OCI-LY3 (cell line): ENCODE measurements at regions not wholly inside any gene's neighbourhood (a gene's known extent, or its start where the extent isn't known, plus 50 kb on each side); places are given as distances from the start of the nearest gene placed in this dataset.

ENCODE experiments used
- H2AFZ ChIP-seq: fragments of 200-600, 300-600 bp; shearing (Covaris generic); 2 replicates; pipeline ENCODE4 v1.6.0; 2014; ENCODE audit warnings: antibody characterized with exemption, low read depth, low read length
- H3K27ac ChIP-seq: fragments of 200-600, 300-600 bp; sonication (generic); 2 replicates; pipeline ENCODE4 v1.5.1; 2014; ENCODE audit warnings: mild to moderate bottlenecking, low read length, moderate library complexity, mixed read lengths
- H3K27me3 ChIP-seq: fragments of 200-600, 300-600 bp; sonication (generic); 2 replicates; pipeline ENCODE4 v1.6.1; 2014; ENCODE audit warnings: low read depth, low read length, mixed read lengths
- H3K36me3 ChIP-seq: fragments of 200-600, 300-600 bp; sonication (generic); replicated peaks from 2 replicates; pipeline ENCODE3; 2014; ENCODE audit warnings: low read depth, low read length, mixed read lengths
- H3K4me1 ChIP-seq: fragments of 300-600, 200-600 bp; sonication (generic); 2 replicates; pipeline ENCODE4 v1.6.1; 2014; ENCODE audit warnings: low read length, mixed read lengths
- H3K4me2 ChIP-seq: fragments of 200-600, 300-600 bp; sonication (generic); 2 replicates; pipeline ENCODE4 v1.6.1; 2014; ENCODE audit warnings: low read length, mixed read lengths
- H3K4me3 ChIP-seq: fragments of 300-600, 200-600 bp; sonication (generic); 2 replicates; pipeline ENCODE4 v1.5.1; 2014; ENCODE audit warnings: antibody characterized with exemption, mild to moderate bottlenecking, low read length, moderate library complexity
- H3K79me2 ChIP-seq: fragments of 300-600, 200-600 bp; shearing (Covaris generic); 2 replicates; pipeline ENCODE4 v1.6.1; 2014; ENCODE audit warnings: mild to moderate bottlenecking, low read length, mixed read lengths
- H3K9ac ChIP-seq: fragments of 300-600, 200-600 bp; shearing (Covaris generic); 2 replicates; pipeline ENCODE4 v1.6.0; 2014; ENCODE audit warnings: mild to moderate bottlenecking, low read length, moderate library complexity
- H3K9me3 ChIP-seq: fragments of 200-600, 300-600 bp; shearing (Covaris generic); 2 replicates; pipeline ENCODE4 v1.6.1; 2014; ENCODE audit warnings: low read length, mixed read lengths; ENCODE audit not compliant: insufficient read depth
- H4K20me1 ChIP-seq: fragments of 200-600, 300-600 bp; sonication (generic); 2 replicates; pipeline ENCODE4 v1.6.1; 2016; ENCODE audit warnings: low read length, mixed read lengths; ENCODE audit not compliant: insufficient read depth
- EZH2phosphoT487 ChIP-seq: fragments of 200-600 bp; shearing (Covaris generic); IDR thresholded peaks from 2 replicates; pipeline ENCODE4 v1.6.1; 2018; ENCODE audit warnings: antibody characterized with exemption, mixed run types, low read depth
- TF ChIP-seq, protein P1 (sequence below): fragments of 200-600, 300-600 bp; sonication (generic); IDR thresholded peaks from 2 replicates; pipeline ENCODE4 v1.5.1; 2014; ENCODE audit warnings: antibody characterized with exemption, low read length, low read depth

DNA sequence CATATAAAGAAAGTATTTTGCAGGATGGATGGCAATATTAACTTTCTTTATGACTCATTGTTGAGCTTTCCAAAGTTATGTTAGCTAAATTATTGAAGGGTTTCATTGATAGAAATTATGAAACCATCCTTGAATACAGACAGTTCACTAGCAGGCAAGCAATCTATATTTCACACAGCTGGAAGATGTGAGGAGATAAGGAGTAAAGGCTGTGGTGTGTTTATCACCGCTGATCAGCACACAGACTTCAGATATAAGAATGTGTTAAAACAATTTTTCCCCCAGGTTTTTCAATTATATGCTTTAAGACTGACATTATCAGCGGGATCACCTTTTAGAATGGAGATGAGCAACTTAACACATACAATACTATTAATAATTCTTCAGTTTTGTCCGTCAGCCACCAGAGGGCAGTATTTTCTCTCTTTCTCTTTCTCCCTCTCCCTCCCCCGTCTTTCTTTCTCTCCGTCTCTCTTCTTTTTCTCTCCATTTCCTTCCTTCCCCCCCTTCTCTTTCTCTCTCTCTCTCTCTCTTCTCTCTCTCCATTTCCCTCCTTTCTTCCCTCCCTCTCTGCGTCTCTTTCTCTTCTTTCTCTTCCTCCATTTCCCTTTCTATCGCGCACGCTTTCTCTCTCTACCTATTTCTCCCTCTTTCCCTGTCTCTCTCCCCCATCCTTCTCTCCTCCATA is 62.9 kb upstream of the FAM171A1 start:
- no peak overlapping the region for H3K9ac ChIP-seq
- peak overlapping the region; percentile 56 for H3K4me2 ChIP-seq
- peak overlapping the region; percentile 58; the same call in 1 of the 2 replicates for H3K4me3 ChIP-seq

DNA sequence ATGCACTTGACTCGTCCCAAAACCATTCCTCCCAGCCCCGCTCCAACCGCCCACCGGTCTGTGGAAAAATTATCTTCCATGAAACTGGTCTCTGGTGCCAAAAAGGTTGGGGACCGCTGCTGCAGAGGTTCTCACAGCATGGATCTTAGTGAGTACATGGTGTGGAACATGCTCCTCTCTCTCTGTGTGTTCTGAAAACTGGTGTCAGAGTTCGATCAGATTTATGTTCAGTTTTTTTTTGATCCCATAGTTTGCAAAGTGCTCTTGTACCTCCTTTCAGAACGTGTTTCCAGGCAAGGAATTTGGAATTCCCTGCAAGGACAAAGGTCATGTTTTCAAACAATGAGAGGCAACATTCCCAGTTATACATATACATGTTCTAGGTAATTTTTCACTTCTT is 61.2 kb upstream of the FAM171A1 start:
- Histone ChIP-seq H3K27me3 (no peaks in the 10 kb centered on the region), H3K4me2 (no peak overlapping the region), H3K9ac (no peak overlapping the region), H3K27ac (no peak overlapping the region), H3K79me2 (no peaks in the 10 kb centered on the region), H3K9me3 (no peaks in the 10 kb centered on the region), H4K20me1 (no peaks in the 10 kb centered on the region), H2AFZ (no peak overlapping the region), H3K4me1 (no peaks in the 10 kb centered on the region), H3K36me3 (no peaks in the 10 kb centered on the region), H3K4me3 (no peak overlapping the region)
- TF ChIP-seq EZH2phosphoT487 = no peak
- TF ChIP-seq, protein P1, sequence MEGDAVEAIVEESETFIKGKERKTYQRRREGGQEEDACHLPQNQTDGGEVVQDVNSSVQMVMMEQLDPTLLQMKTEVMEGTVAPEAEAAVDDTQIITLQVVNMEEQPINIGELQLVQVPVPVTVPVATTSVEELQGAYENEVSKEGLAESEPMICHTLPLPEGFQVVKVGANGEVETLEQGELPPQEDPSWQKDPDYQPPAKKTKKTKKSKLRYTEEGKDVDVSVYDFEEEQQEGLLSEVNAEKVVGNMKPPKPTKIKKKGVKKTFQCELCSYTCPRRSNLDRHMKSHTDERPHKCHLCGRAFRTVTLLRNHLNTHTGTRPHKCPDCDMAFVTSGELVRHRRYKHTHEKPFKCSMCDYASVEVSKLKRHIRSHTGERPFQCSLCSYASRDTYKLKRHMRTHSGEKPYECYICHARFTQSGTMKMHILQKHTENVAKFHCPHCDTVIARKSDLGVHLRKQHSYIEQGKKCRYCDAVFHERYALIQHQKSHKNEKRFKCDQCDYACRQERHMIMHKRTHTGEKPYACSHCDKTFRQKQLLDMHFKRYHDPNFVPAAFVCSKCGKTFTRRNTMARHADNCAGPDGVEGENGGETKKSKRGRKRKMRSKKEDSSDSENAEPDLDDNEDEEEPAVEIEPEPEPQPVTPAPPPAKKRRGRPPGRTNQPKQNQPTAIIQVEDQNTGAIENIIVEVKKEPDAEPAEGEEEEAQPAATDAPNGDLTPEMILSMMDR = no peak

More for the DNA sequence above, 62.9 kb upstream of the FAM171A1 start:
- no peaks in the 10 kb centered on the region for H3K4me1 ChIP-seq
- TF ChIP-seq EZH2phosphoT487 = no peak
- TF ChIP-seq, protein P1 = peak; percentile 56
- H2AFZ ChIP-seq = peak overlapping the region; percentile 70; the same call in 1 of the 2 replicates
- H3K27ac ChIP-seq = no peak overlapping the region
- no peaks in the 10 kb centered on the region for H3K9me3 ChIP-seq
- no peaks in the 10 kb centered on the region for H3K79me2 ChIP-seq
- no peaks in the 10 kb centered on the region for H3K27me3 ChIP-seq
- H3K36me3 ChIP-seq = no peaks in the 10 kb centered on the region
- no peaks in the 10 kb centered on the region for H4K20me1 ChIP-seq

DNA sequence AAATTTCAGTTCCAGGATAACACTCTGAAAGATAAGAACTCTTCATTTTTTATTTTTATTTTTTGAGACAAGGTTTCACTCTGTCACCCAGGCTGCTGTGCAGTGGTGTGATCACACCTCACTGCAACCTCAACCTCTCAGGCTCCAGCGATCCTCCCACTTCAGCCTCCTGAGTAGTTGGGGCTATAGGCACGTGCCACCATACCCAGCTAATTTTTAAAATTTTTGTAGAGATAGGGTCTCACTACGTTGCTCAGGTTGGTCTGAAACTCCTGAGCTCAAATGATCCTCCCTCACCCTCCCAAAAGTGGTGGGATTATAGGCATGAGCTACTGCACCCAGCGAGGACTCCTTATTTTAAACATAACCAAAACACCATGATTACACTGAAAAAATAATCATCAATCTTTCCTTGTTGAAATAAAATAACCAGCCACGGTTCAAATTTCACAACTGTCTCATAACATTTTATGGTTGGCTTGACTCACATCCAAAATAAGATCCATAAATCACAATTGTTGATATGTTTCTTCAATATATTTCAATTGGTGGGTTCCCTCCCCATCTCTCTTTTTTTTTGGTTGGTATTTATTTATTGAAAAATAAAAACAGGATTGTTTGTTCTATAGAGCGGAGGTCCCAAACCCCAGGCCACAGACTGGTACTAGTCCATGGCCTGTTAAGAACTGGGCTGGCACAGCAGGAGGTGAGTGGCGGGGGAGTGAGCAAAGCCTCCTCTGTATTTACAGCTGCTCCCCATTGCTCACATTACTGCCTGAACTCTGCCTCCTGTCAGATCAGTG is 60.1 kb upstream of the FAM171A1 start:
- Histone ChIP-seq H3K27me3 (no peaks in the 10 kb centered on the region), H4K20me1 (no peaks in the 10 kb centered on the region), H3K4me3 (no peak overlapping the region), H3K36me3 (no peaks in the 10 kb centered on the region), H3K9me3 (no peaks in the 10 kb centered on the region), H3K79me2 (no peaks in the 10 kb centered on the region), H3K27ac (no peak overlapping the region), H2AFZ (no peak overlapping the region), H3K4me1 (no peaks in the 10 kb centered on the region), H3K4me2 (no peak overlapping the region), H3K9ac (no peak overlapping the region)
- TF ChIP-seq EZH2phosphoT487 = no peak
- TF ChIP-seq, protein P1 = no peak

DNA sequence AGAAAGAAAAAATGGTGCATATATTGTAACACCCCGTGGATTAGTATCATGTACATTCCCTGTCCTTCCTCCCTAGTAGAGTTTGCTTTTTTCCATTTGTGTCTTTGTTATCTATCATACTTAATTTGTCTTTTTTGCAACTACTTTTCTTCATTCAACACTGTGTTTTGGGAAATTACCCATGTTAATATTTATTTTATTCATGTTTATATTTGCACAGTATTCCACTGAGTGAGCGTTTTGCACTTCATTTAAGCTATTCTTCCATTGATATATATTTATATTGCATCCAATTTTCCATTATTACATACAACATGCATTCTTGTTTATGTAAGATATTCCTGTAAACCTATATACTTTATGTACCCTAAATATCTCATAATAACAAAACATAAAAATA is 57.6 kb upstream of the FAM171A1 start:
- Histone ChIP-seq H3K4me2 (no peak overlapping the region), H4K20me1 (no peaks in the 10 kb centered on the region), H3K27ac (no peak overlapping the region), H3K79me2 (no peaks in the 10 kb centered on the region), H3K36me3 (no peaks in the 10 kb centered on the region), H3K4me1 (no peaks in the 10 kb centered on the region), H3K9me3 (no peaks in the 10 kb centered on the region), H2AFZ (no peak overlapping the region), H3K4me3 (no peak overlapping the region), H3K27me3 (no peaks in the 10 kb centered on the region), H3K9ac (no peak overlapping the region)
- TF ChIP-seq, protein P1 = no peak
- TF ChIP-seq EZH2phosphoT487 = no peak
